Hematopoietic multipotent progenitor cell treated with erythropoietin and hydrocortisone succinate and interleukin-3 and kit ligand, for 4 days (in vitro differentiated cells): ENCODE measurements at regions not wholly inside any gene's neighbourhood (a gene's known extent, or its start where the extent isn't known, plus 50 kb on each side); places are given as distances from the start of the nearest gene placed in this dataset.
"Not testable (repeated sequence)": the region's sequence is repeated elsewhere in the genome, so short reads cannot be mapped to it uniquely, and the experiment has no call there.

Experiments
- DNase-seq: peaks from one replicate; pipeline ENCODE4 v3.0.0-alpha.2; 2015

GRCh38 chr14:53456931-53457330, 303.8 kb upstream of the DDHD1 start:
- no peak for DNase-seq

GRCh38 chr14:53452005-53452673, 299.0 kb upstream of the DDHD1 start:
- no peak for DNase-seq

- DNase-seq = no peak
Observed at GRCh38 chr14:53450871-53451270, 297.7 kb upstream of the DDHD1 start.

GRCh38 chr14:53448682-53449081, 295.6 kb upstream of the DDHD1 start:
- DNase-seq = no peak

- DNase-seq = no peak
Observed at GRCh38 chr14:53444677-53445312, 291.7 kb upstream of the DDHD1 start.

- no peak for DNase-seq
Observed at GRCh38 chr14:53441789-53442188, 288.7 kb upstream of the DDHD1 start.

- DNase-seq = no peak
Observed at GRCh38 chr14:53437858-53438257, 284.7 kb upstream of the DDHD1 start.

GRCh38 chr14:53432378-53432802, 279.3 kb upstream of the DDHD1 start:
- peak; percentile 67 for DNase-seq

GRCh38 chr14:53430870-53431269, 277.7 kb upstream of the DDHD1 start:
- no peak for DNase-seq

GRCh38 chr14:53412819-53413675, 259.9 kb upstream of the DDHD1 start:
- DNase-seq = peak; percentile 34

GRCh38 chr14:53411125-53411524, 258.0 kb upstream of the DDHD1 start:
- no peak for DNase-seq

GRCh38 chr14:53409969-53410368, 256.8 kb upstream of the DDHD1 start:
- no peak for DNase-seq

GRCh38 chr14:53409289-53409688, 256.2 kb upstream of the DDHD1 start:
- no peak for DNase-seq

GRCh38 chr14:53408175-53408879, 255.2 kb upstream of the DDHD1 start:
- DNase-seq = no peak

- DNase-seq = no peak
Observed at GRCh38 chr14:53406519-53406918, 253.4 kb upstream of the DDHD1 start.

GRCh38 chr14:53401646-53402045, 248.5 kb upstream of the DDHD1 start:
- DNase-seq = no peak

- DNase-seq = peak; percentile 26
Observed at GRCh38 chr14:53399057-53399456, 245.9 kb upstream of the DDHD1 start.

GRCh38 chr14:53398616-53399015, 245.5 kb upstream of the DDHD1 start:
- DNase-seq = no peak

GRCh38 chr14:53395267-53395666, 242.1 kb upstream of the DDHD1 start:
- not testable (repeated sequence) for DNase-seq

- DNase-seq = no peak
Observed at GRCh38 chr14:53391631-53392285, 238.6 kb upstream of the DDHD1 start.

GRCh38 chr14:53391156-53391555, 238.0 kb upstream of the DDHD1 start:
- no peak for DNase-seq

GRCh38 chr14:53390008-53390407, 236.9 kb upstream of the DDHD1 start:
- DNase-seq = no peak

GRCh38 chr14:53389202-53389601, 236.1 kb upstream of the DDHD1 start:
- no peak for DNase-seq
